T1000 (cell line): ENCODE measurements at regions not wholly inside any gene's neighbourhood (a gene's known extent, or its start where the extent isn't known, plus 50 kb on each side); places are given as distances from the start of the nearest gene placed in this dataset.

ENCODE experiments used
- DNase-seq: peaks from one replicate; lab custom pipeline; 2025; ENCODE audit warnings: mixed read lengths; lab: John Stamatoyannopoulos, UW

DNA sequence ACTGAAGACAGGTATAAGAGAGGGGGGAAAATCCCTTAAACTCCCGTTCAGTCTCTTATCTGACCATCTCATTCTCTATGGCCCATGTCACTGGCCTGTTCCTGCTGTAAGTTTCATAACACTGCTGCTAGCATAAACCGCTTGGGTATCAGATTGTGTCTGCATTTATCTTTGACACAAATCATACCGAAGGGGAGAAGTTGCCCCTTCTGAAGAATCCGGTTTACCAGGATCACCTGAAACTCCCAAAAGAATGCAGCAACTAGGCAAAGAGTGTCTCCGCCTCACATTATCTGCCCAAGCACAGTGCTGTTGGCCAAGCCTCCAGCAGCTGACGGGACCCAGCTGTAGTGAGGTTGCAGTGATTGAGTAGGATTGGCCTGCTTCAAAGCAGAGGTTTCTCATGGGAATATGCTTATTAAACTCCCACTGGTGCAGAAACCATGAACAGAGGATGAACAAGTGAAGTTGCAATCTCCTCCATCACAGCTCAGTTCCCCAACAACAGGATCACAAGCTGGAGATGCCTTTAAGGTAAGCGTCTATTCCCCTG is 71.3 kb upstream of the PUDP start:
- no peak for DNase-seq

DNA sequence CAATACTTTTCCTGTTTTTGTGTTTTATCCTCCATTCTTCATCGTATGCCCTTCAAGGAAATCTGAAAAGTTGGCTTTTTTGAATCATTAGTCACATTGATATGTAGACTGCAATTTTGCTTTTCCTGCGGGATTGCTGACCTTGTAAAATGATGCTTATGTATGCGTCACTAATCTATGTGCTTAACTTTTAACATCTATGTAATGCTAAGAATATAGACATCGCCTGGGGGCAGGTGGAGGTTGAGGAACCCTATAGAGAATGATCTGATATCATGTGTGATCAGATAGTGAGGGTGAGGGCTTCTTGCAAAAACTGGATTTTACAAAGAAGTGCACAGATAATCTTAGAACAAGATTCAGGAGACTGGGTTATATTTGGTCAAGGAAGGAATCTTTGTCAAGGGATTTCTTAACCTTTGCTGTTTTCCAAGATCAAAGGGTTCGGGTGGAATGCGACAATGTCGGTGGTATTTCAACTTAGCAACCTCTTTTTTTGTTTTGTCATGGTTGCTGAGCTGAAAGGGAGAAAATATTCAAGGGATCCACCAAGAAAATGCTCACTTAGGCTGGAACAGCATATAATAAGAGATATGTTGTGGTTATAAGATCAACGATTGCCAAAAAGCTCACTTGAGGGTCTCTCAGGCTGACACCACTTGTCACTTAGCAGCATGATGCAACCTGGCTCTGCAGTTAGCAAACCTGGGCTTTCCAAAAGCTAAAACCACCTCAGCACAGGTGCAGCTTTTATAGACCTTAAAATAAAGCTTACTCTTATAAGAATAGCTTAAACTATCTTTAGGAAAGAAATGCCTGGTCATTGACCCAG is 70.6 kb upstream of the PUDP start:
- no peak for DNase-seq

GRCh38 chrX:7216981-7217587 is 69.1 kb upstream of the PUDP start:
- DNase-seq, result no peak

GRCh38 chrX:7215842-7216241 is 67.9 kb upstream of the PUDP start:
- no peak for DNase-seq

- no peak for DNase-seq
These were observed 66.3 kb upstream of the PUDP start for GRCh38 chrX:7214251-7214650.

- DNase-seq, result no peak
These were observed 57.2 kb upstream of the PUDP start for GRCh38 chrX:7205037-7205577.

DNA sequence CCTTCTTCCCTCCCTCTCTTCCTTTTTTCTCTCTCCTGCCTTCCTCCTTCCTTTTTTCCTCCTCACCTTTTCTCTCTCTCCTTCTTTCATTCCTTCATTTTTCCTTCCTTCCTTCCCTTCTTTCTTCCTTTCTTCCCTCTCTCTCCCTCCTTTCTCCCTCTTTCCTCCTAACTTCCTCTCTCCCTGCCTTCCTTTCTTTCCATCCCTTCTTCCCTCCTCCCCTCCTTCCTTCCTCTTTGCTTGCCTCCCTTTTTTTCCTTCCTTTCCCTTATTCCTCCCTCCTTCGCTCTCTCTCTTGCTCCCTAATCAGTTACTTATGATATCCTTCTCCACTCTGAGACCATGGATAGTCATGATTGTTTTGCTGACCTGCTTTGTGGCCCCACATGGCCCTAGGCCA is 56.7 kb upstream of the PUDP start:
- no peak for DNase-seq

DNA sequence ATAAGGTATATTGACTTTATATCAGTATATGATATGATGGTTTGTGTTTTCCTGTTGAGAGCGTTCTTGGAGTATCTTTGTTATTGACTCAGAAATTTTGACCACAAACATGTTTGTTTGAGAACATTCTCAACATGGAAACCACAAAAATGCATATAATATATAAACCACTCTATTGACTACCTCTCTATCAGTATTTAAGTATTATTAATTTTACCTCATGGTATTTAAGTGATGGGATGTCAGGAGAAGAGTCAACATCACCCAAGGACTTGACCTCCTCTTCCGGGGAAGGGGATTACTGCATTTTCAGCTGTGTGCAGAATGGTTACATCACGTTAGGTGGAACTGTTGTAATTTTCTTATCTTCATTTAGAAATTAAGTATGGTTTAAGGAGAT is 54.3 kb upstream of the PUDP start:
- no peak for DNase-seq

DNA sequence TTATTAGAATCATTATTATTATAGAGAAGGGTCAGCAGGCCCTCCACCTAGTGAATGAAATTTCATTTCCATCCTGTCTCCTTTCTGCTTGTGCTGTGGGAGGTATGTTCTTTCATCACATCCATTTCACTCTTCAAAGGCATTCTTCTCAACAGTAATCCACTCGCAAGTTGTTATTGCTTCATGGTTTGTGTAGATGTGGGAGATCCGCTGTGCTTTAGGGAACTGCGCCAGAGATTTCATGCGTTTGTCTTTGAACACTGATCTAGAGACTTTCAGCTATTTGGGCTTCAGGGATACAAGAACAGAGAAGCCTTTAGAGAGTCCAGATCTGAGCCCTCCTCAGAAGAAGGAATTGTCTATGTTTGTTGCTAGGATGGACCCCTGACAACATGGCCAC is 53.5 kb upstream of the PUDP start:
- DNase-seq, result no peak

- DNase-seq, result no peak
These were observed 50.5 kb upstream of the PUDP start for GRCh38 chrX:7198499-7198898.
